Stimulated activated CD8-positive, alpha-beta memory T cell treated with anti-CD3 and anti-CD28 coated beads, Interleukin-12 subunit alpha, Interleukin-12 subunit beta, amount 100 ng/mL, for 24 hours (primary cell): ENCODE measurements at regions not wholly inside any gene's neighbourhood (a gene's known extent, or its start where the extent isn't known, plus 50 kb on each side); places are given as distances from the start of the nearest gene placed in this dataset.
"Not testable (repeated sequence)": the region's sequence is repeated elsewhere in the genome, so short reads cannot be mapped to it uniquely, and the experiment has no call there.

ENCODE experiments used
- DNase-seq: peaks from one replicate; pipeline ENCODE4 v3.0.0-alpha.2; 2020; ENCODE audit errors: extremely low read depth

- no peak for DNase-seq
These were observed 132.5 kb upstream of the NFIA start for GRCh38 chr1:60949826-60950197.

- DNase-seq: no peak
These were observed 133.1 kb upstream of the NFIA start for GRCh38 chr1:60949154-60949825.

DNA sequence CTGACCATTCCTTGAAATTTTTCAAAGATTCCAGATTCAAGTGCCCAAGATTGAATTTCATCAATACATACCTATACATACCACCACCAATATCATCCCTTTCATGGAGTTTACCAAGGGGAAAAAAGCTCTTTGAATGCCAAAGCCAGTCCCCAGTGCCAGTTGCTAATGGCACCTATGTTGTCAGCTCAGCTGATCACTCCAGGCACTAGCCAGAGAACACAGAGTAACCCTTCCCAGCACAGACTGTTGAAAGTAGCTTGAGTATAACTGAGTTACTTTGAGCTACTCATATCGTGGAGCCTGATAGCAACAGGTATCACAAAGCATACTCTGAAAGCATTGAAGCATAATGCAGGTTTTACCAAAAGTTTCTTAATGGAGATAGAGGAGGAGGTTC lies 133.9 kb upstream of the NFIA start:
- no peak for DNase-seq

DNA sequence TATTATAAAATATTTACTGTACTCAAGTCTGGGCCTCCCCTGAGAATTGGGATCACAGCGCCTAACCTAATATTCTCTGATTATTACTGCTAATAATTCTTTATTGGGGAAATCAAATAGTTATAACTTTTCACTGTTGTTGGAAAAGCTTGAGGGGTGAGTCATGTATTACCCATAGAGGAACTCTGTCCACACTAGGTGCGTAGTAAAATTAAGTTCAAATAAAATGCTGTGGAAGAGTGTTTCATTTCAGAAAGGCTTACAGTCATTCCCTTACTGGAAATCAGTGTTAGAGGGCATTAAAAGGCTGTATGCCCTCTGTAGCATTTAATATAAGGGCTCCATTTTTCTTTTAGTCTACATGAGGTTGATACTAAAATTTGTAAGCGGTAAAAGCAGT lies 135.0 kb upstream of the NFIA start:
- no peak for DNase-seq

DNA sequence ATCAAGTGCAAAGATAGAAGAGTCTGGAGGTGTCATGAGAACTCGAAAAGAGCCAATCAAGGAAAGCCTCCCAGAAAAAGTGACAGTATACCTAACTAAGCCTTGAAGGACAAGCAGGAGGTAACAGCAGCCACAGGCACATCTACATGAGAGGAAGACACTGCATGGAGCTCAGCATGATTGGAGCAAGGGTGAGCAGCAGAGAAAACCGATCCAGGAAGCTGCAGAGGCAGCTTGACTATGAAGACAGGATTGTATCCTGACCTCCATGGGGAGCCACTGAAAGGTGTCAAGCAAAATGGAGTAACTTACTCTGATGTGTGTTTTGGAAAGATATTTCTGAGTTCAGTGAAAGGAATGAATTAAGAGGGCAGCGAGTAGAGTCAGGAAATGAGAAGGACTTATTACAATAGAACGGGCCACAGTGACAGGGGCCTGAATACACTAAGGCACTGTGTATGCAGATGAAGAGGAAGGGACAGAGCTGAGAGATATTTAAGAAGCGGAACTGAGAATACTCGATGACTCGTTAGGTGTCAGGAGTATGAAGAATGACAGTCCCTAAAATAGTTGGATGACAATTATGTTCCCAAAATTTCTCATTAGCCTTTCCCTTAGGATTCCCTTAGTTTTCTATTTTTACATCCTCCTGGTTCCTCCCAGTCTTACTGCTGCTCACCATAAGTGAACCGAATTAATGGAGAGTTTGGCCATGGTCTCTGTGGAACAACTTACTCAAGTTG lies 139.3 kb upstream of the NFIA start:
- DNase-seq: no peak

- no peak for DNase-seq
These were observed 140.1 kb upstream of the NFIA start for GRCh38 chr1:60942291-60942690.

- DNase-seq: not testable (repeated sequence)
These were observed 141.7 kb upstream of the NFIA start for GRCh38 chr1:60940685-60941084.

DNA sequence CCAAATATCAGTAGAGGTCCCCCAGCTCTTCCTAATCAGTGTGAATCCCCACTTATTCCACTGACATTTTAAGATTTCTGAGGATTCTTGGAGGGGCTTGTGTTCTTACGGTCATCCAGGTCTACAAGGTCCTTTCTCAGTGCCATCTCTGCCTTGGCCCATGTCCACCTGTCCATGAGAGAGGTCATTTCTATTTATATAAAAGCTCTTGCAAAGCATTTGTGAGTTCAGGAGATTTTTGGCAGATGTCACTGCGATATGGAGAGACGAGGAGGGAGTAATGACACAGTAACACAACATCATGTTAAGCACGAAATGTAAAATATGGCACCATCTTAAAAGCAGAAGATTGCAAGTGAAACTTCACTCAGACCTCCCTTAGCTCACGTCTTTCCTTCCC lies 144.6 kb upstream of the NFIA start:
- no peak for DNase-seq

GRCh38 chr1:60936591-60937342 lies 145.6 kb upstream of the NFIA start:
- DNase-seq: no peak

GRCh38 chr1:60936163-60936562 lies 146.2 kb upstream of the NFIA start:
- DNase-seq: no peak

- no peak for DNase-seq
These were observed 146.7 kb upstream of the NFIA start for GRCh38 chr1:60935599-60936110.

DNA sequence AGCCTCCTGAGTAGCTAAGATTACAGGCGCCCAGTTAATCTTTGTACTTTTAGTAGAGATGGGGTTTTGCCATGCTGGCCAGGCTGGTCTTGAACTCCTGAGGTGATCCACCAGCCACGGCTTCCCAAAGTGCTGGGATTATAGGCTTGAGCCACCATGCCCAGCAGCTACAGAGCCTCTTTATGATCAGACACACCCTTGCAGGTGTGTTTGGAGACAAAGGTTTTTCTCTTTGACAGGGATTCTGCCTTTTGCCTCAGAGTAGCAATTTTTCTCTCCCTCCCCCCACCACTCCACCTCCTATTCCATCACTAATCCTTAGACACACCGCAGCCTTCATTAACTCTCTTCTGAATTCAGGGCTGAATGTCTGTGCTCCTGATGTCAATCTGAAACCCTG lies 152.2 kb upstream of the NFIA start:
- no peak for DNase-seq

DNA sequence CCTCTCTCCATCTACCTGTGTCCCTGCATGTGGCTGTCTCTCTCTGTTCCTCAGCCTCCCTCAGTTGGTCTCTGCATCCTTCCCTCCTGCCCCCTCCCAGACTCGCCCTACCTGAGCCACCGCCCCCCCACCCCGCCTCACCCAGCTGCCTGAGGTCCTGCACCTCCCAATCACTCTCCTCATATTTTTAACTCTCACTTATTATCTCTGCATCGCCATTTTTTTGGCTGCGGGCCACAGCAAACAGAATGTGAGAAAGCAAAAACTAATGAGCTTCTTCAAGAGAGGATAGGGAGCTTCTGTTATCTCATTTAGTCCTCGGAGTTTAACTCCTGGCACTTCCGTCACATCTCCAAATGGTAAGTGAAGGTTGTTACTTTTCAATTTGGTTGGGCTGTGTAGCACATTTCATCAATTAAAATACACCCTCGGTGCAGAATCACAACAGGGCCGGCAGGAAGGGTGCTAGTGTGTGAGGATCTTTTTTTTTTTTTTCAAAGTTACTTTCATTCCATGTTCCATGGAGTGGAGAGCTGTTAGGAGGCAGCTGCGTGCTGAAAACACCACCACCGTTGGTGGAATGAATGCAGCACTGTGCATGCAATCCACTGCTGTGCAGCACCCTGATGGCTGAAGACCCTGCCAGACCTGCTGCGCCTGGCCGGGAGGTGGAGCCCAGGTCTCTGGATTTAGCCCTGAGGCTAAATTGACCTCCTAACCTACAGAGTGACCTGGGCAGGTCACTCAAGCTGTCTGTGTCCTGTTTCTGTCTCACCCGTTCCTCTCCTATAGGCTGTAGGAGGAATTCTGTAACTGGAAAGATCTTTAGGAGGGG lies 157.2 kb upstream of the NFIA start:
- no peak for DNase-seq

DNA sequence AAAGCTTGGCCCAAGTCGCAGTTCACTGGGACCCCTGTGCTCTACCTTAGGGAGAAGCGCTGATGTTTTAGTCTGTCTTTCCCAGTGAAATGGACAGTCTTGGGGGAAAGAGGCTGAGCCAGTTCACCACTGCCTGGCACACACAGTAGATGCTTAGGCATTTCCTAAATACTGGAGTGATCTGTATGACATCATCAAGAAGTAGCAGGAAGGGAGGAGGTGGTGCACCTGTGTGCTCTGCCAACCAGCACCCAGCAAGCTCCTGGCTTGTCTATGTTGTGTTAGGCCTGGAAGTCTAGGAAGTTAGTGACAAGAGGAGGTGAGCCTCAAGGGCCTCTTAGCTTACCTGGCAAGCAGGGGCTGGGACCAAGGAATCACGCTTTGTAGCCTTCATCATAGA lies 158.2 kb upstream of the NFIA start:
- no peak for DNase-seq

- DNase-seq: no peak
These were observed 158.8 kb upstream of the NFIA start for GRCh38 chr1:60923389-60924087.

DNA sequence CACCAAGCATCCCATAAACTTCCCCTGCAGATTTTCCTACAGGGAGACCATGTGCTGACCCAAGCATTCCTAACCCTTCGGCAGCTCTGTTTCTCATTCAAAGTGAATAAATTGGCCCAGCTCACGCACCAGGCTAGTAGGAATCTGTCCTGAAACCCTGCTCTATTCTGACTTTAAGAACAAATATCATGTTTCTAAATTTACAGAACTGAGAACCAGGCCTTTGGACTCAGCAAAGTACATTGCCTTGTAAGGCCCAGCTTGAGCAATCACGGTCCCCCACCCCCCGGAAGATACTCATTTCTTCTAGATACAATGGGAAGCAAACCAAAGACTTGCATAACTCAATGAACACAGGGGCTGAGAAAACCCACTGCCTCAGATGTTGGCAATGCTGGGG lies 160.1 kb upstream of the NFIA start:
- DNase-seq: no peak

- no peak for DNase-seq
These were observed 161.2 kb upstream of the NFIA start for GRCh38 chr1:60921175-60921574.

DNA sequence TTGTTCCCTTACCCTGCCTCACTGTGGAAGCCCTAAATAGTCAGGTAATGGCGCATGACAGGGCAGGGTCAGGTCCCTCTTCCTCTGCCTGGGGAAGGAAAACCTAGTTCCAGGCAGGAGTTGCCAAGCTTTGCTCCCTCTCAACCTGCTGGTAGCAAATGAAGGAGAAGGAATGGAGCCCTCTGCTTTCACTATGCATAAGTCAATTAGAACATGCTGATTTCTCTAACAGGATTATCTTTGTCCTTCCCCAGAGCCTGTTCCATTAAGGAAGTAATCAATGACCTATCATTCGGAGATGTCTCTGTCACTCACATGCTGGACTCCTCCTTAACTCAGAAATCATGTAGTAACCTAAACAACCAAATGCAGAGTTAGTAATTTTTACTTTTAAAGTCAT lies 161.8 kb upstream of the NFIA start:
- DNase-seq: no peak

- DNase-seq: no peak
These were observed 163.5 kb upstream of the NFIA start for GRCh38 chr1:60918867-60919266.

- DNase-seq: no peak
These were observed 165.5 kb upstream of the NFIA start for GRCh38 chr1:60916906-60917305.

GRCh38 chr1:60916199-60916598 lies 166.2 kb upstream of the NFIA start:
- DNase-seq: no peak
